Nephron progenitor cell (in vitro differentiated cells): ENCODE measurements at regions not wholly inside any gene's neighbourhood (a gene's known extent, or its start where the extent isn't known, plus 50 kb on each side); places are given as distances from the start of the nearest gene placed in this dataset.

Experiments used
- DNase-seq: peaks from one replicate; pipeline ENCODE4 v3.0.0; 2021
- H3K27ac Mint-ChIP-seq: 2 replicates; pipeline ENCODE4 v1.8.0; 2021; ENCODE audit warnings: mild to moderate bottlenecking, moderate library complexity, mixed read lengths
- H3K27me3 Mint-ChIP-seq: 2 replicates; pipeline ENCODE4 v1.8.0; 2021; ENCODE audit warnings: mild to moderate bottlenecking, low read depth, mixed read lengths; ENCODE audit not compliant: poor library complexity
- H3K36me3 Mint-ChIP-seq: 2 replicates; pipeline ENCODE4 v1.8.0; 2021; ENCODE audit warnings: low read depth, mixed read lengths
- H3K4me1 Mint-ChIP-seq: 2 replicates; pipeline ENCODE4 v1.8.0; 2021; ENCODE audit warnings: mixed read lengths
- H3K4me3 Mint-ChIP-seq: 2 replicates; pipeline ENCODE4 v1.8.0; 2021; ENCODE audit warnings: mild to moderate bottlenecking, moderate library complexity, mixed read lengths
- H3K9me3 Mint-ChIP-seq: 2 replicates; pipeline ENCODE4 v1.8.0; 2021; ENCODE audit warnings: mild to moderate bottlenecking, moderate library complexity, mixed read lengths
- TF ChIP-seq, protein P1 (sequence below): fragments of 200-600 bp; sonication (generic); IDR thresholded peaks from 2 replicates; pipeline ENCODE4 v1.5.0; 2021; ENCODE audit warnings: antibody characterized with exemption

DNA sequence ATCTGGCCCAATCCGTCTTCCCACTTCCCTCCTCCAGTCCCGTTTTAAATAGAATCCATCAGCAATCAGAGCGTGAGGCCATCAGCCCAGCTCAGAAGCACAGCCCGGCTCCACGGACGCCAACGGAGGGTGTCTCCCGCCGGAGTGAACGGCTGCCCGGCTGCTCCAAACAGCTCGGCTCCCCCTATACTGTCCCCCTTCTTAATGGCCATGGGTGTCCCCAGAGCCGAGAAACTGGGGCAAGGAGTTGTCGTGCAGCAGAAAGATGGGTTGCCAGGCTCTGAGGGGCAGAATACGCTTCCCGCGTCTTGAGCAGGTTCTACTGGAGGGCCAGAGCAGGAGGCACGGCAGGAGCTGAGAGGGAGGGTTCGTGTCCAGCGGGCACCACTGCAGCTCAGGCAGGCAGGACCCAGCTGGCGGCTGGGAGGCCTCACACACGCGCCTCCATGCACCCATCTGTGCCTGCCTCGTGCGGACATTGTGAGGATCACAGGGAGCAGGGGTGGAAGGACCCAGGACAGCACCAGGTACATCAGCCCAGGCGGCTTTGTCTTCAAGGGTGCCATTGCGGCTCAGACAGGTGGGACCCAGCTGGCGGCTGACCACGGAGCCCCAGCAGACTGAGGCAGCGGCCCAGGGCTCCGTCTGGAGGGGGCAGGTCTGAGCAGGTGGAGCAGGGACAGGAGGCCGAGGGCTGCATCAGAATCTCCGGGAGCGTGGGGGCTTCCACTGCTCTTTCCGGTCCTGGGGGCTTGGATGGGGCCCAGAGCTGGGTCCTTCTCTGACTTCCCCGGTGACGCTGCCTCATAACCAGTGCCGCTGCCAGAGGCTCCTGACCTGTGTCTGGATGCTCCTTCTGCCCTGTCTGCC, 882.7 kb downstream of the BRD1 start:
- TF ChIP-seq, protein P1, sequence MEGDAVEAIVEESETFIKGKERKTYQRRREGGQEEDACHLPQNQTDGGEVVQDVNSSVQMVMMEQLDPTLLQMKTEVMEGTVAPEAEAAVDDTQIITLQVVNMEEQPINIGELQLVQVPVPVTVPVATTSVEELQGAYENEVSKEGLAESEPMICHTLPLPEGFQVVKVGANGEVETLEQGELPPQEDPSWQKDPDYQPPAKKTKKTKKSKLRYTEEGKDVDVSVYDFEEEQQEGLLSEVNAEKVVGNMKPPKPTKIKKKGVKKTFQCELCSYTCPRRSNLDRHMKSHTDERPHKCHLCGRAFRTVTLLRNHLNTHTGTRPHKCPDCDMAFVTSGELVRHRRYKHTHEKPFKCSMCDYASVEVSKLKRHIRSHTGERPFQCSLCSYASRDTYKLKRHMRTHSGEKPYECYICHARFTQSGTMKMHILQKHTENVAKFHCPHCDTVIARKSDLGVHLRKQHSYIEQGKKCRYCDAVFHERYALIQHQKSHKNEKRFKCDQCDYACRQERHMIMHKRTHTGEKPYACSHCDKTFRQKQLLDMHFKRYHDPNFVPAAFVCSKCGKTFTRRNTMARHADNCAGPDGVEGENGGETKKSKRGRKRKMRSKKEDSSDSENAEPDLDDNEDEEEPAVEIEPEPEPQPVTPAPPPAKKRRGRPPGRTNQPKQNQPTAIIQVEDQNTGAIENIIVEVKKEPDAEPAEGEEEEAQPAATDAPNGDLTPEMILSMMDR: no peak
- Mint-ChIP-seq H3K27me3 (peaks cover 8% of the 10 kb centered on the region), H3K9me3 (no peaks in the 10 kb centered on the region), H3K4me3 (no peak overlapping the region), H3K27ac (no peak overlapping the region), H3K36me3 (no peaks in the 10 kb centered on the region), H3K4me1 (peaks cover 26% of the 10 kb centered on the region)
- DNase-seq: no peak

DNA sequence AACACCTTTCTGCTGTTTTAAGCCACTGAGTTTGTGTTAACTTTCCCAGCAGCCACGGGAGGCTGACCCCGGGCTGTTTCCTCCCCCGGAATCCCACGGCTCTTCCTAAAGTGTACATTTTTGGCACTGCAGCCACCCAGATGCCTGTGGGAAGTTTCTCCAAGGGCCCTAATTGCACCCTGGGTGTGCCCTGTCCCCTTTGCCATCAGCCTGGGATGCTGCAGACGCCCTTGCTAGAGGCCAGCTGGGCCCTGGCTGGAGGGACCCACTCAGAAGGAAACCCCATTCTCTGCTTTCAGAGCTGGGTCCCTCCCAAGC, 883.3 kb downstream of the BRD1 start:
- TF ChIP-seq, protein P1: no peak
- Mint-ChIP-seq H3K27me3 (peaks cover 3% of the 10 kb centered on the region), H3K4me1 (peaks cover 20% of the 10 kb centered on the region), H3K27ac (no peak overlapping the region), H3K4me3 (no peak overlapping the region), H3K36me3 (no peaks in the 10 kb centered on the region), H3K9me3 (no peaks in the 10 kb centered on the region)
- no peak for DNase-seq

DNA sequence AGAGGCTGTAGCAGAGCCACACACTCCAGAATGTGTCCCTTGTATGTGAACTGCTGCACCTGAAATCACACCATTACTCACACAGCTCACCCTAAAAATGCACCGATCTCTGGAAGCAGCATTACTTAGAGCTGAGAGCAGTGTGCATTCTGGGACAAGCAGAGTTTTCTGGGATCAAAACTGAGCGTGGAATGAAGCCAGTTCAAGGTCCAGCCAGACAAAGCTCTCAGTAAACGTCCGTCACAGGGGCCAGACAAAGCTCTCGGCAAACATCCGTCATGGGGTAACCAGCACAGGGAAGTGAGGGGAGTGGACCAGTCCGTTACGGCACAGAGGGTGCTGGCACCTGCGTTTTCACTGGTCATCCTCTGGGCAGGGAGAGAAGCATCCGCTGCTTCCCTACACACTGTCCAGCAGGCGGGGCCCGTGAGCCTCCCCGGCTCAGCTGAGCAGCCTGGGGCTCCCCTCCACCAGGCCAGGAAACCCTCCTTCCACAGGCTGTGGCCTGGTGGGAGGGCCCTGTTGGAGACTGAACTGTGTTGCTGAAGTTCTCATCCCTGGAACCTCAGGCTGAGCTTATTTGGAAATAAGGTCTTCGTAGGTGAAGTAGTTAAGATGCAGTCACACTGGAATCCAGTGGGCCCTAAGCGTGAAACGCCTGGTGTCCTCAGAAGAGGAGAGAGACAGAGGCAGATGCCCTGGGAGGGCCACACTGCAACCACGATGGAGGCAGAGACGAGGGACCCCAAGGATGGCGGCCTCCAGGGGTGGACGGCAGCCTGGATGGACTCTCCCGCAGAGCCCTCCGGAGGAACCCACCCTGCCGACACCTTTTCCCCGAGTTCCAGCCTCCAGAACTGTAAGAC, 883.9 kb downstream of the BRD1 start:
- TF ChIP-seq, protein P1: peak; percentile 48
- no peak overlapping the region for H3K4me3 Mint-ChIP-seq
- no peaks in the 10 kb centered on the region for H3K9me3 Mint-ChIP-seq
- H3K36me3 Mint-ChIP-seq: no peaks in the 10 kb centered on the region
- H3K27ac Mint-ChIP-seq: no peak overlapping the region
- H3K4me1 Mint-ChIP-seq: peaks cover 20% of the 10 kb centered on the region
- peaks cover 5% of the 10 kb centered on the region for H3K27me3 Mint-ChIP-seq
- peak; percentile 55 for DNase-seq

DNA sequence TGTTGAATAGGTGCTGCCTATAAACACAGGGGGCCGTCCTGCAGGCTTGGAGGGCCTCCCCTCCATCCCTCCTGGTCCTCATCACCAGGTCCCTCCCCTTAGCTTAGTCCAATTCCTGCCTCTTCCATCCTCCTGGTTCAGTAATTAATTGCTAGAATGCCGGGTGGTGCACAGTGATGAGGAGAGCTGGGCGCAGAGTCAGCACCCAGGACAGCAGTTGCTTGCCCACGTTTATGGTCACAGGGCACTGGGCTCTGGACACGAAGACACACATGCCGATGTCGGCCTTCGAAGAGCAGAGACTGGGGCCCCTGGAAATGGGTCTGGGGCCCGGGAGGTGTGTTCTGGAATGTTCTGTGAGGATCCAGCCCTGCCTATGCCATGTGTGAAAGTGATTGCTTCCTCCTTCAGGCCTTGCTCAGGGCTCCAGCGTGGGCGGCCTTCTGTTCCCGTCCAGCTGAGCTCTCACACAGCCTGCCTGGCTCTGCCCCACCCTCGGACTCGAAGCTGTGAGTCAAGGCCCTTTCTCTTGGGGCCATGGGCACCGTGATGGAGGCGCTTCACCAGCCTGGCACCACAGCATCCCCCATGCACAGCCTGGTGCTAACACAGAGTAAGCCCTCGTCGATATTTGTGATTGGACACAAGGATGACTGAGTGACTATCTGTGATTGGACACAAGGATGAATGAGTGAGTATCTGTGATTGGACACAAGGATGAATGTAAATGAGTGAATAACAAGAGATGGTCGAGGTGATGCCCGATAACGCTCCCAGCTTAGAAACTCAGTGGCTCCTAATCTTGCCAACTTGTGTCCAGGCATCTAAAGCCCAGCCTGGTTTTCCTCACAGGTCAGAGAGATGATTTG, 884.7 kb downstream of the BRD1 start:
- no peak overlapping the region for H3K27ac Mint-ChIP-seq
- no peak for DNase-seq
- no peaks in the 10 kb centered on the region for H3K36me3 Mint-ChIP-seq
- TF ChIP-seq, protein P1: no peak
- H3K4me3 Mint-ChIP-seq: no peak overlapping the region
- peaks cover 12% of the 10 kb centered on the region for H3K27me3 Mint-ChIP-seq
- H3K9me3 Mint-ChIP-seq: no peaks in the 10 kb centered on the region
- H3K4me1 Mint-ChIP-seq: peaks cover 20% of the 10 kb centered on the region

DNA sequence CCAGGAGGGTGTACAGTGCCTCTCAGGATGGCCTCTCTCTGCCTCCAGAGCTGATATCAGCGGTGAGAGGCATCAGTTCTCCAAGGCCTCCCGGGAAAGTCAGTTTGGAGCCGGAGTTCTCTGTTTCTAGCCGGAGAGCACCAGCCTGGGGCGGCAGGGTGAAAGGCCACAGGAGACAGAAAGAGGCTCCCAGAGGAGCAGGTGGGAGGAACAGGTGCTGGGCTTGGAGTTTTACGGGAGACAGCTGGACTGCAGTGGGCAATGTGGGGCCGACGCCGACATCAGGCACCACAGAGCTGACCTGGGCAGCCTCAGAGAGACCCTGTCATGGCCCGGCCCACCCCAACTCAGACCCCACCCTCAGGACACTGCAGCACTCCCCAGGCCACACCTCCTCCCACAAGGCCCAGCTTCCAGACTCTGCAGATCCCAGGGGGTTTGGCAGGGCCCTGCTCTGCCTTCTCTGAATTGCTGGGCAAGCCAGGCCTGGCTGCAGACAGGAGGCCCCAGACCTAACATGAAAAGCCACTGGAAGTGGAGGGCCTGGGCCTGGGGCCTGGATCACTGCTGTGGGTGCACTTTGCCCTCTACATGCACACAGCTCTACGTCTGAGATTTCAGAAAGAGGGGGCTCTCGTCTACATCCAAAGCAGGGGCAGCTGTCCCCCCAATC, 885.6 kb downstream of the BRD1 start:
- H3K9me3 Mint-ChIP-seq: peaks cover under 1% of the 10 kb centered on the region
- peak overlapping the region; percentile 61 for H3K27ac Mint-ChIP-seq
- peaks cover 15% of the 10 kb centered on the region for H3K27me3 Mint-ChIP-seq
- TF ChIP-seq, protein P1: no peak
- H3K4me3 Mint-ChIP-seq: no peak overlapping the region
- H3K36me3 Mint-ChIP-seq: no peaks in the 10 kb centered on the region
- no peak for DNase-seq
- H3K4me1 Mint-ChIP-seq: peaks cover 20% of the 10 kb centered on the region
